Stimulated activated CD4-positive, alpha-beta T cell treated with anti-CD3 and anti-CD28 coated beads, Interleukin-4, amount 100 ng/mL, for 24 hours (primary cell): ENCODE measurements at regions not wholly inside any gene's neighbourhood (a gene's known extent, or its start where the extent isn't known, plus 50 kb on each side); places are given as distances from the start of the nearest gene placed in this dataset.
"Not testable (repeated sequence)": the region's sequence is repeated elsewhere in the genome, so short reads cannot be mapped to it uniquely, and the experiment has no call there.

Source experiments
- DNase-seq: peaks from one replicate; pipeline ENCODE4 v3.0.0-alpha.2; 2020

GRCh38 chr5:74454263-74455030, 186.1 kb downstream of the ENC1 start:
- DNase-seq = no peak

DNA sequence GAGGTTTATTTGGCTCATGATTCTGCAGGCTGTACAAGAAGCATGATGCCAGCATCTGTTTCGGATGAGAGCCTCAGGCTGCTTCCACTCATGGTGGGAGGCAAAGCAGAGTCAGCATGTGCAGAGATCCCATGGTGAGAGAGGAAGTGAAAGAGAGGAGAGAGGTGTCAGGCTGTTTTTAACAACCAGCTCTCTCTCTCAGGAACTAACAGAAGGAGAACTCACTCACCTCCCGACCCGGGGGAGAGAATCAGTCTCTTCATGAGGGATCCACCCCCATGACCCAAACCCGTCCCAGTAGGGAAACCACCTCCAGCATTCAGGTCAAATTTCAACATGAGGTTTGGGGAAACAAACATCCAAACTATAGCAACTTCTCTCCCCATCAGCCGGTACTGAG, 187.7 kb downstream of the ENC1 start:
- no peak for DNase-seq

DNA sequence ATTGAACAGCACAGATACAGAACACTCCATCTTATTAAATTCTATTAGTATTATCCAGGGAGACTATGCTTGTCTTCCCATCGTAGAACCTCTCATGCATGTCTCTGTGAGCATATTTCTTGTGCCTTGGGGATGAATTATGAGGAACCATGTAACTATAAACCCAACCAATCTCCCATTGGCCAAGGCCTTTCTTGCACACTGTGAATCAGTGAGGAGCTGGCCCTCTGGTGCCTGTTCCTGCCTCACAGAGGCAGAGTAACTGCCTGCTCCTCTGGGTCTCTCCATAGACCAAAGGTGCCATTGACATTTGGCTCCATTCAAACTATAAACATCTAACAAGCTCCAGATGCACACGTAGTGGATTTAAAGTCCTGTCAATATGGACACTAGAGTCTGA, 190.4 kb downstream of the ENC1 start:
- no peak for DNase-seq

GRCh38 chr5:74446725-74447241, 193.7 kb downstream of the ENC1 start:
- DNase-seq = no peak

- DNase-seq = no peak
Measured at GRCh38 chr5:74442466-74442865, 198.1 kb downstream of the ENC1 start.

- no peak for DNase-seq
Measured at GRCh38 chr5:74441616-74442015, 198.9 kb downstream of the ENC1 start.

DNA sequence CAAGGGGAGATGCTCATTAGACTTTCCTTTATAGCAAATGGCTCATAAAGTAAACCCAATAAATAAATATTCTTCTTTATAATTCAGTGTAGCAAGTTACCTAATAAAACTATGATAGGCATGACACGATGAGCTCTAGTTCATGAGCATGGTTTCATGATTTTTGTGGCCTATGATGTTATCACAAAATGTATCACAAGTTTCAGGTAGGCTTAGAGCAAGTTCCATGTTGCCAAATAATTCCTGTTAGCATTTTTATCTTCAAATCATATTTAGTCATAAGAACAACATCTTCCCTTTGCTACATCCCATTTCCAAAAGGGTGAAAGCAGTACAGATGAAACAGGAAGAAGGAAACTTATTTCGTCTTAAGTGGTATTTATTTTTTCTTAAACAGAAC, 200.2 kb downstream of the ENC1 start:
- DNase-seq = no peak

DNA sequence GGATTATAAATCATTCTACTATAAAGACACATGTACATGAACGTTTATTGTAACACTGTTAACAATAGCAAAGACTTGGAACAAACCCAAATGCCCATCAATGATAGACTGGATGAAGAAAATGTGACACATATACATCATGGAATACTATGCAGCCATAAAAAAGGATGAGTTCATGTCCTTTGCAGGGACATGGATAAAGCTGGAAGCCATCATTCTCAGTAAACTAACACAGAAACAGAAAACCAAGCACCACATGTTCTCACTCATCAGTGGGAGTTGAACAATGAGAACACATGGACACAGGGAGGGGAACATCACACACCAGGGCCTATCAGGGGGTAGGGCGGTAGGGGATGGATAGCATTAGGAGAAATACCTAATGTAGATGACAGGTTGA, 202.7 kb downstream of the ENC1 start:
- DNase-seq = not testable (repeated sequence)

DNA sequence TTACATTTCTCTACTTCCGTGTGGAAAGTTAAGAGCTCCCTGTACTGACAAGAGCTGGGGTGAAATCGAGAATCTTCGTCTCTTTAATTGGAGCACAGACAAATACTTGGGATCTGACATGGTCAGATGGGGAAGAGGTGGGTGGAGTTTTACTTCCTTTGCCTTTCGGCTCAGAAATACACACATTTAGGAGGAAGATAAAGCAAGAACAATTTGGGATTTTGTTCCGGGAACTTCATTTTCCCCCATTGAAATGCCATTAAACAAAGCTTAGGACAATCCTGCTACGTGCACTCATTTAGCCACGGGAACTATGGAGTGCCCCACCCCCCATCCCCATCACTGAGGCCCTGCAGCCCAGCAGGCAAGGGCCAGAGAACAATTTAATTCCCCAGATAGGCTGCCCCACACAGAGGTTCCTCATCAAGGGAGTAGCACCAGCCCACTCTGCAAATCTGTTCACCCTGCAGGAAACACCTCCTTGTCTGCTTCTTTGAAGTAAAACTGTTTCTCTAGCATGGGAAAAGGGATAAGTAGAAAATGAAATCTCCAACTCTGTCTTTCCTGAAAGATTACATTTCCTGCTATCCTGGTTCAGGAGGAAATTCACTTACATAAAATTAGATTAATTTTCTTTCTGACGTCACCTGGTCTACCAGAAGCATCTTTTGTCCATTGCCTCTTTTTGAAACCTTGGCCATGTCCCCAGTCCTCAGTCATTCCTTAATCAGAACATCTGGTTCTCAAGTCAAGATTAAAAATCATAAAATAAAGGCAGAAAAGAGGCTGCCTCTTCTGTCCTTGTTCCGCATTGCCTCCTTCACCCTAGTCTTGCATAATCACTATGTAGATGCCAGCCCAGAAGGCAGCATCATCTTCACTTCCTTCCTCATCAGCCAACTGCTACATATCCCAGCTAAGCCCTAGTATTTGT, 206.4 kb downstream of the ENC1 start:
- DNase-seq = no peak

GRCh38 chr5:74433255-74433895, 207.2 kb downstream of the ENC1 start:
- DNase-seq = no peak

- DNase-seq = no peak
Measured at GRCh38 chr5:74432721-74433120, 207.8 kb downstream of the ENC1 start.

GRCh38 chr5:74432216-74432615, 208.3 kb downstream of the ENC1 start:
- no peak for DNase-seq

DNA sequence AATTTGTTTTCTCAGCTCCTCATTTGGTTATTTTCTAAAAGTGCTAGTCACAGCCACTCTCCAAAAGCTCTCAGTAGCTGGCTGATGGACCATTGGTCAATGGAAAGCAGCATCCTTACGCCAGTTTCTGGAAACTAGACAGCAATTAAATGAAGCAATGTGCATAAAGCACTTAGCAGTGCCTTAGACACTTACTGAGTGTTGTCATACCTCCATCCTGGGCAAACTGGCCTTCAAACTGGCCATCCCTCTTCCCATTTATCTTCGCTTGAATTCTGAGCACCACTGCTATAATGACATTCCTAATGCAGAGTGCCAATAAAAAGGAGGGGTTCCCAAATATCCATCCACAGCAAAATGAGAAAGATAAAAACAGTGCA, 209.2 kb downstream of the ENC1 start:
- DNase-seq = no peak

- DNase-seq = no peak
Measured at GRCh38 chr5:74430631-74431289, 209.8 kb downstream of the ENC1 start.

DNA sequence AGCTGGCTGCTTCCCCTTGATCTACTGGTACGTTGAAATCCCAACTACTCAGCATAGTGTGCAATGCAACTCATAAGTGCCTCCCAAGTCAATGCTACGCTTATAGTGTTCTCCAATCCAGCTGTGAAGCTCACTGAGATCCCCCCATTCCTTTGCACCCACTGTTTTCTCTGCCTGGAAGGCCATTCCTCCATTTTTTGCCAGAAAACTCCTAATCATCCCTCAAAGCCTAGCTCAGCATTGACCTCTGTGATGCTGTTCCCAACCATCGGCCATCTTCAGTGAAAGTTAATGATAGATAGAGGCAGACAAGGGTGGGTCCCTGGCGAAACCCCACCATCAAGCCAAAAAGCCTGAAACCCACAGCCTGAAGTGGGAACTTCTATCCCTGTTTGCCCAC, 211.0 kb downstream of the ENC1 start:
- no peak for DNase-seq

GRCh38 chr5:74428876-74429275, 211.7 kb downstream of the ENC1 start:
- no peak for DNase-seq

DNA sequence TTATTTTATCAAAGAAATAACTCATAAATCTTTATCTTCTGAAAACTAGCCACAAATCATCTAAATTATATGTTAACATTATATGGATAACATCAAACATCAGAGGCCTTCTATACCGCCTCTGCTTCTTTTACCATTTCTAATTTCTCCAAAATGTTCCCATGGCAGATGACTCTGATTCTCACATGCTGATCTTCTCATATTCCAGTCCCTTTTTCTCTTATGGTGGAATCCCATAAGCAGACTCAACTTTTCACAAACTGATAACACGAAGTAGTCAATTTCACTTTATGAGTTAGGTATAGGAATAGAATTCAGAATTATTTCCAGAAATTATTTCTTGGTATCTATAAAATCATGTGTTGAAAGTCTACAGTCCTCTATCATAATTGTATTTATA, 212.3 kb downstream of the ENC1 start:
- no peak for DNase-seq

DNA sequence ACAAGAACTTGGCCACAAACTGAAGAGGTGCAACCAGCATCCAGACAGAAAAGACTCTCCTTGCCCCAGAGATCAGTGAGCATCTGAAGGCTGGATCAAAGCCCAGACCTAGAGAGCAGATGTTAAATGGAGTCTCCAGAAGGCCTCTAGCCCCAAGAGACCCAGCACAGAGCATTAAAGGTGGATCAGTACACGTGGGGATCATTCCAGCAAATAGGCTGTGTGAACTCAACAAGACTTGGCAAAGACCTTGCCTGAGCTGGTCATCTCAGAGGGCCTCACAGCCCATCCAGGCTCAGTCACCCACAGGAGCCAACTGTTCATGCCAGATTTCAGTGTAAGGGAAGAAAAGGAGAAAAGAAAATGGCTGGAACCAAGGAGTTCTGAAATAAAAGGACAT, 214.0 kb downstream of the ENC1 start:
- no peak for DNase-seq

- no peak for DNase-seq
Measured at GRCh38 chr5:74424162-74424868, 216.2 kb downstream of the ENC1 start.

- no peak for DNase-seq
Measured at GRCh38 chr5:74423383-74423782, 217.1 kb downstream of the ENC1 start.

DNA sequence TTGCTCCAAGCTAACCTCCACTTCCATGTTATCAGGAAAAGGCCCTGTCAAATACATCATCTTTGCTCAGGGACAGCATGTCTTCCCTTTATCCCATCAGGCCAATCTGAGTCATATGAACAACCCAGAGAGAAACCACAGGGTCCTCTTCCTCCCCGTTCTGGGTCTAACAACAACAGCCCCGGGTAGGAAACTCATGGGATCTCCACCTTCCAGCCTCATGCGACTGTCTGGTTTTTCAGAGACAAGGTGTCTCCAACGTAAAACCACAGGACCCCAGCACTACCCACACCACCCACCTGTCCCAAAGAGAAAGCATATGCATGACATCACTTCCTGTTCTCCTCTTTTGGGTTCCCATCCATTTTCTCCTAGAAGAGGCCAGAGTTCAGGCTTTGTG, 217.9 kb downstream of the ENC1 start:
- no peak for DNase-seq

DNA sequence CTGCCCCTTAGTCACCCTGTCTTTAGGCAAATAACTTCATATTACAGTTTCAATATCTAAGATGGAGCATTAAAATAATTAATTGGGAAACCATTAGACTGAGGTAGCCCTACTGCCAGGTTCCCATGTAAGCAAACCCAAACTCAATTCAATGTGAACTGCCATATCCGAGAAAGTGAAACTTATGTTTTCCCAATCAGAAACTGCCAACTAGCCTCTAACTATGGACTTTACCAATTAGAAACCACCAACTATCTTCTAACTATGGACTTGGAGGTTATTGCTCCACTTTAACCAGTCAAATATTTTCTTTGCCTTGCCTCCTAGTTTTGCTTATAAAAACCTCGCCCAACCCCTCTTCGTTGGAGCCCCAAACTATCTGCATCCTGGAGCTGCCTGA, 218.5 kb downstream of the ENC1 start:
- DNase-seq = no peak
